Activated T-helper 1 cell treated with anti-CD3 and anti-CD28 coated beads, Interleukin-12 subunit alpha, Interleukin-12 subunit beta, Interleukin-2, Interleukin-4 antibody, amounts not matched to agents 30 ng/mL and 10 ng/mL and 1 ng/mL, durations not matched to agents 14 hours and 24 hours and 36 hours (primary cell): ENCODE measurements at regions not wholly inside any gene's neighbourhood (a gene's known extent, or its start where the extent isn't known, plus 50 kb on each side); places are given as distances from the start of the nearest gene placed in this dataset.

Experiments used
- DNase-seq: peaks from one replicate; pipeline ENCODE4 v3.0.0; 2021; ENCODE audit warnings: low spot score
- H3K27ac Mint-ChIP-seq: one replicate; pipeline ENCODE4 v1.8.0; 2021; ENCODE audit warnings: mild to moderate bottlenecking, mixed read lengths
- H3K27me3 Mint-ChIP-seq: one replicate; pipeline ENCODE4 v1.8.0; 2022; ENCODE audit warnings: mild to moderate bottlenecking, moderate library complexity, mixed read lengths; ENCODE audit not compliant: insufficient read depth
- H3K36me3 Mint-ChIP-seq: one replicate; pipeline ENCODE4 v1.8.0; 2021; ENCODE audit warnings: low read depth, mixed read lengths
- H3K4me1 Mint-ChIP-seq: one replicate; pipeline ENCODE4 v1.8.0; 2021; ENCODE audit warnings: low read depth, mixed read lengths
- H3K4me3 Mint-ChIP-seq: one replicate; pipeline ENCODE4 v1.8.0; 2021; ENCODE audit warnings: mild to moderate bottlenecking, moderate library complexity, mixed read lengths
- H3K9me3 Mint-ChIP-seq: one replicate; pipeline ENCODE4 v1.8.0; 2021; ENCODE audit warnings: mixed read lengths
- intact Hi-C: fragments of 100-400 bp; cut with micrococcal nuclease; formaldehyde crosslinking; loops from one replicate; pipeline ENCODE4 v1.15.1; 2024

DNA sequence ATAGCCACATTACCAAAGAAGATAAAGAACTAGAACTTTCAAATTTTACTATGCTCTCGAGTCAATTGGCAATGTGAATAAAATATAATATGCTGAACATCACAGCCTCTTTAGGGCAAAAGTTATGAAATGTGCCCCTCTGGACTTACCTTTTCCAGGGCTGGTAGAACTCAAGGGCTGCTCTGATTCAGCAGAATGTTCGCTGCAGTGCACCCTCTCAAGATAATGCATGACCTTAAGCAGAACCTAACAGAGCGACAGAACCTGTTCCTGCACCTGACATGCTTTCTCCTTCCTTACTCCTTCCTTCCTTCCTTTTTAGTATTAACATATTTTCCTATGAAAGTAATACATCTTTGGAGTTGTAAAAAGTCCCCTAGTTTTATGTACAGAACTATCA, 65.4 kb upstream of the STXBP5 start:
- H3K9me3 Mint-ChIP-seq = no peaks in the 10 kb centered on the region
- H3K4me3 Mint-ChIP-seq = no peak overlapping the region
- H3K27me3 Mint-ChIP-seq = peaks cover 1% of the 10 kb centered on the region
- intact Hi-C loops = no loop called here
- DNase-seq = no peak
- no peaks in the 10 kb centered on the region for H3K36me3 Mint-ChIP-seq
- no peak overlapping the region for H3K27ac Mint-ChIP-seq
- no peaks in the 10 kb centered on the region for H3K4me1 Mint-ChIP-seq

DNA sequence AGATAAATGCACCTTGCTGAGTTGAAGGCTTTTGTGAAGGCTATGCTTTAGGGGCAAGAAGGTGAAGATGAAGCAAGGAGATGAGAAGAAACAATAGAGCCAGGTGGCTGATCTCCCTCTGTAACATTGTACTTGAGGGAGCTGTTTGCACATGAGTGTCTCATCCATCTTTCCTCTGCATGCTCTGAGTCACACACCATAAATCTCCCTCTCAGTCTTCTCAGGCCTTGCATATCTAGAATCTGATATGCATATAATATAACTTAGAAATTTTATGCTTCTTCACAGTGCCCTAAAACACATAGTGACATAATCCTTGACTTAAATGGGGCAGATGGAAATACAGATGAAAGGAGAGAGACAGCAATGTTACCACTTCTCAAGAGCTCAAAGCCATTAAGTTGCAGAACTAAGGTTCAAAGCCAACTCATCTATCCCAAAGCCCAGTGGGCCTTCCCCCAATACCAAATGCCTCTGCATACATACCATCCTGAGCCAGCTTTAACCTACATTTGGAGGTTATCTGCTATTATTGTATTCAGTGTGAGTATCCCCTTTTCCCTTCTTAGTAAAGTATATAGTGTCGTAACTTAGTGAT, 62.4 kb upstream of the STXBP5 start:
- no peak overlapping the region for H3K4me3 Mint-ChIP-seq
- H3K36me3 Mint-ChIP-seq = no peaks in the 10 kb centered on the region
- H3K4me1 Mint-ChIP-seq = no peaks in the 10 kb centered on the region
- intact Hi-C loops = no loop called here
- peaks cover 4% of the 10 kb centered on the region for H3K27me3 Mint-ChIP-seq
- no peaks in the 10 kb centered on the region for H3K9me3 Mint-ChIP-seq
- no peak overlapping the region for H3K27ac Mint-ChIP-seq
- no peak for DNase-seq

DNA sequence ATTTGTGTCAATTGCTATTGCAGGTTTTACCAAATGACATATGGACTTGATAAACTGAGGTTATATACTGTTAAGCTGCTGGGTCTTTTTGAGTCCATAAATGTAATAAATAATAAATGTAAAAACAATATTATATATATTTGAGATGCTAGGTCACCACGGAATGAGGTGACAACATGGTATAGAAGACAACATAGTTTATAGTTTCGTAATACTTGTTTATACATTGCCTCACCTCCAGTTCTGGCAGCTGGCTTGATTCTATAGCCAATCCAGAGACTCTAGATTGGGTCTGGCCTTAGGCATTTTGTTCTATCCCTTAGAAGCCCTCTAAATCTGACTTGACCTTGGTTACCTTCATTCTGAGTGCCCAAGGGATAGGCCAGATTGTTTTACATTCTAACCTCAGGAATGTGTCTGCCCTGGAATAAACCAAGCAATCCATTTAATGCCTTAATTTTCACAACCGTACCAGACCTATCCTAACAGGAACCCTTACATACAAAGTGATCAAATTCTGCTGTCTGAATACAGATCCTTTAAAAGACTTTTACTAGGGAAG, 61.5 kb upstream of the STXBP5 start:
- H3K36me3 Mint-ChIP-seq = no peaks in the 10 kb centered on the region
- intact Hi-C loops = no loop called here
- H3K27ac Mint-ChIP-seq = no peak overlapping the region

DNA sequence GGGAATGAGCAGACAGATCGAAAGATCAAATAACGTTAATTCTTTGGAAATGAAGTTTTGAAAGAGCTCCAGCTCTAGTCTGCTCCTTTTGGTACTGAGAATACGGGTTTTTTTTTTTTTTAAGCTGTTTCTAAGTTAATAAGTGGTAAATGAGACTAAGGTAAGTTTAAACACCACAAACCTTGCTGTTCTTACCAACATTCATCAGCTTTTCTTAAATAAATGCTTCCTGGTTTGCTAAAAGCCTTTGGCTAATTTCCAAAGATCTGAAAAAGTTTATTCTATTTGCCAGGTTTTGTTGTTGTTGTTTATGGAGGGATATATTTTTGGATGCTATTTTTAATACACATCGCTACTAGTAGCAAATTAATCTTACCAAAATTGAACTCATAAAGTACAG, 55.1 kb upstream of the STXBP5 start:
- intact Hi-C loops = no loop called here
- H3K9me3 Mint-ChIP-seq = no peaks in the 10 kb centered on the region
- no peak for DNase-seq
- H3K4me3 Mint-ChIP-seq = no peak overlapping the region
- peaks cover 2% of the 10 kb centered on the region for H3K27me3 Mint-ChIP-seq
- H3K4me1 Mint-ChIP-seq = no peaks in the 10 kb centered on the region
- no peak overlapping the region for H3K27ac Mint-ChIP-seq
- no peaks in the 10 kb centered on the region for H3K36me3 Mint-ChIP-seq

More for the DNA sequence above, 61.5 kb upstream of the STXBP5 start:
- DNase-seq = no peak
- no peaks in the 10 kb centered on the region for H3K9me3 Mint-ChIP-seq
- H3K4me1 Mint-ChIP-seq = no peaks in the 10 kb centered on the region
- H3K27me3 Mint-ChIP-seq = peaks cover 3% of the 10 kb centered on the region
- no peak overlapping the region for H3K4me3 Mint-ChIP-seq

DNA sequence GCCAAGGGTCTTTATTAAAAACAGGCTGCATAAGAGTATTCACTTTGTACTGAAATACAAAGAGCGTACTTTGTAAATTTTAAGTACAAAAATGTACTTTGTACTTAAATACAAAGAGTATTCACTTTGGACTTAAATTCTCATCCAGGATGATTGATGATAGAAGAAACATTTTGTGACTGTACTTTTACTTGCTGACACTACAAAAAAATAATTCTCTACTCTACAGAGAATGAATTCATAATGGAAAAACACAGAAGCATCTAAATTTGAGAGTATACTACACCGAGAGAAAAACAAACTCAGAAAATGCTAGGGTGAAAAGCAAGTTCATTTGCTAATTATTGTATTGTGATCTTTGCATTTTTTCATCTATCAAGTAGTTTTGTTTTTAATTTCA, 54.4 kb upstream of the STXBP5 start:
- H3K9me3 Mint-ChIP-seq = no peaks in the 10 kb centered on the region
- no peaks in the 10 kb centered on the region for H3K36me3 Mint-ChIP-seq
- H3K4me1 Mint-ChIP-seq = no peaks in the 10 kb centered on the region
- intact Hi-C loops = no loop called here
- H3K4me3 Mint-ChIP-seq = no peak overlapping the region
- H3K27me3 Mint-ChIP-seq = peaks cover 2% of the 10 kb centered on the region
- H3K27ac Mint-ChIP-seq = no peak overlapping the region
- no peak for DNase-seq

DNA sequence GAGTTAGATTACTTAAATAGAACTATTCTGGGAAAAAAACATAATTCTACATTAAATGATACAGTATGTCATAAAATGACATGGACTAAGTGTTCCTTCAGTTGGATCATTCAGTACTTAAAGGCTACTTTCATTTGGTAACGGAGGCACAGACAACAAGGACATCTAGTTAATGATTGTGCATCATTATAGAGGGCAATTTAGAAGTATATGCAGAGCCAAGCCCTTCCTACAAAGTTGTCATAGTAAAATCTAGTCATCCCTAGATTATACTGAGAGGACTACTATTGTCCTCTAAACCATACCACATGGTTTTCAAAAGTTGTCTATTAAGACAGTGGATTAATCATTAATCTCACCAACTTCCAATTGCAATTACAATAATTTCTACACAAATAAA, 53.9 kb upstream of the STXBP5 start:
- no peaks in the 10 kb centered on the region for H3K36me3 Mint-ChIP-seq
- H3K4me3 Mint-ChIP-seq = no peak overlapping the region
- intact Hi-C loops = no loop called here
- no peak for DNase-seq
- peaks cover 2% of the 10 kb centered on the region for H3K27me3 Mint-ChIP-seq
- H3K9me3 Mint-ChIP-seq = no peaks in the 10 kb centered on the region
- H3K4me1 Mint-ChIP-seq = no peaks in the 10 kb centered on the region
- H3K27ac Mint-ChIP-seq = no peak overlapping the region
